Skin of body (tissue), 1 donor: ENCODE measurements at regions not wholly inside any gene's neighbourhood (a gene's known extent, or its start where the extent isn't known, plus 50 kb on each side); places are given as distances from the start of the nearest gene placed in this dataset.
"Not testable (repeated sequence)": the region's sequence is repeated elsewhere in the genome, so short reads cannot be mapped to it uniquely, and the experiment has no call there.

ENCODE experiments used
- DNase-seq: peaks from one replicate; lab custom pipeline; 2025; lab: John Stamatoyannopoulos, UW

DNA sequence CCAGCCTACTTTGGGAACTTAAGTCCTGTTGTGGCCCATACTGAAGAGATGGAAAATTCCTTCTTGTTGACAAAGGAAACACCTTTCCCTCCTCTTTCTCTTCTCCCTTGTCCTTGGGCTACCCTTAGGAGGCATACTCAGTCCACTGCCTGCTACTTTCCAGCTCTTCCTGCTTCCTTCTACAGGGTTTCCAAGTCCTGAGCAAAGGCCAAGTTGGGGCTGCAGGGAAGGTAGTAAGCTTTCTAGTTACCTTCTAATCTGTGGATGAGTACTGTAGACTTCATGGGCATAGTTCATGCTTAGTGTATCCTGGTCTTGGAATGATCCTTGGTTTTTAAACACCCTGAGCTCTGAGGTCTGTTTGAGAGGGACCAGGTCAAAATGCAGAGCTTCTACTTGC lies 299.2 kb upstream of the MAF start:
- DNase-seq: no peak

- DNase-seq: no peak
Observed at GRCh38 chr16:79899316-79899715, 298.8 kb upstream of the MAF start.

- no peak for DNase-seq
Observed at GRCh38 chr16:79898703-79899102, 298.2 kb upstream of the MAF start.

- no peak for DNase-seq
Observed at GRCh38 chr16:79897453-79898146, 297.1 kb upstream of the MAF start.

DNA sequence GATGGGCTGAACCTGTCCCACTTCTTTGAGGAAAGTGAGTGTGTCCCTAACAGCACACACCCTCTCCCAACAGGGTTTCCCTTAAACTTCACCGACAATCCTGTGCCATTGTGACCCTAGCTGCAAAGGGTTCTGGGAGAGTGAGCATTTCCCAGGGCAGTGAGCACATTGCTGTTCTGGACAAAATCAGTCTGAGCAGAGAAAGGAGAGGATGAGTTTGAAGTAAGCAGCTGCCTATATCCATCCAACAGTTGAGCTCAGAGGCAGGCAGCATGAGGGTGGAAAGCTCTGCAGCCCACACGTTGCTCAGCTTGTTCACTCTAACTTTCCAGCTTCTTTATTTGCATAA lies 296.5 kb upstream of the MAF start:
- DNase-seq: no peak

- DNase-seq: no peak
Observed at GRCh38 chr16:79895917-79896203, 295.3 kb upstream of the MAF start.

DNA sequence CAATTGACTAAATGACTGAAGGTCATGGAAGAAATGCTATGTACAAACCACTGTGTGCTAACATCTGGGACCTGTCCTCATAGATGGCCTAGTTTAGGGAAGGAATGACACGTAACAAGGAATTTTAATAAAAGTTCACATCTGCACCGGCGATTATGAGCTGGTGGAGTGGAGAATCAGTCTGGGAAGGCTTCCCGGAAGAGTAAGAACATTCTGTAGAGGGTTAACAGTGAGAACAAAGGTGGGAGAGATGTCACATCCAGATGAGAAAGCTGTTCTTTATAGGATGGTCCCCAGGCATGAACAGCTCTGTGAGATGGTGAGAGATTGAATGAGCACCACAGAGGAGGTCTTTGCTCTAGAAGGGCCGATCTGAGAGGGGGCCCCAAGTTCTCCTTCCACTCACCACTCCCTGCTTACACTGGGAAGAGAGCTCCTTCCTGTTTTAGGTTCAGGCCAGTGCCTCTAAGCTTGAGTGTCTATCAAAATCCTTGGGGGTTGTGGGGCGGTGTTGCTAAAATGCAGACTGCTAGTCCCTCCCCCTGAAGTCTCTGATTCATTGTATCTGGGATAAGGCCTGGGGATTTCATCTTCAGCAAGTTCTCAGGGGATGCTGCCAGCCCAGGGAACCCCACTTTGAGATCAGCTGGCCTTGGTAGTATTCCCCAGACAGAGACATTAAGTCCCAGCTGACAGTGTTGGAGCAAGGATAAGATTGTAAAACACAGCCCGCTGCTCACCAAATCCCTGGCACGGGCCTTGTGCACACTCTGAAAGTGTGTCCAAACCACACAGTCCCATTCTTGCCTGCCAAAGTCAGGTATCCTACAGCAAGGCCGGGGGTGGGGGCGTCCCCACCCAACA lies 294.7 kb upstream of the MAF start:
- no peak for DNase-seq

GRCh38 chr16:79893445-79893844 lies 292.9 kb upstream of the MAF start:
- no peak for DNase-seq

GRCh38 chr16:79892278-79892677 lies 291.7 kb upstream of the MAF start:
- no peak for DNase-seq

GRCh38 chr16:79891458-79891857 lies 290.9 kb upstream of the MAF start:
- no peak for DNase-seq

GRCh38 chr16:79887541-79888540 lies 287.3 kb upstream of the MAF start:
- no peak for DNase-seq

DNA sequence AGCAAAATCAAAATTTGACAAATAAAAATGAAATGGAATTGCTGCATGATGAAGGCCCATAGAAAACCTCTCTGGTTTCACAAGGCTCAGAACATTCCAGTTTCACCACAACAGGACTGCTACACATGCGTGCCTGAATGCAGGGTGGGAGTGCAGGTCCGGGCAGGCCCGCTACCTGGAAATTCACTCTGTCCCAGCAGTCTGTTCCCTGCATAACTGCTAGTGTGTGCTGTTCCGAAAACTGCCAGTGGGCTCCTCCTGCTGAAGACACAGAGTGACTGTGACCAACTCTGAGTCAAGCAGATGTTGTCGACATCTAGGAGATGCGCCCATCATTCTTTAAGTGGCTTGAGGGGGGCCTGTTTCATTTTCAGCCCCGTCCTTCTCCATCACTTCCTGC lies 284.8 kb upstream of the MAF start:
- no peak for DNase-seq

- no peak for DNase-seq
Observed at GRCh38 chr16:79883494-79883893, 283.0 kb upstream of the MAF start.

DNA sequence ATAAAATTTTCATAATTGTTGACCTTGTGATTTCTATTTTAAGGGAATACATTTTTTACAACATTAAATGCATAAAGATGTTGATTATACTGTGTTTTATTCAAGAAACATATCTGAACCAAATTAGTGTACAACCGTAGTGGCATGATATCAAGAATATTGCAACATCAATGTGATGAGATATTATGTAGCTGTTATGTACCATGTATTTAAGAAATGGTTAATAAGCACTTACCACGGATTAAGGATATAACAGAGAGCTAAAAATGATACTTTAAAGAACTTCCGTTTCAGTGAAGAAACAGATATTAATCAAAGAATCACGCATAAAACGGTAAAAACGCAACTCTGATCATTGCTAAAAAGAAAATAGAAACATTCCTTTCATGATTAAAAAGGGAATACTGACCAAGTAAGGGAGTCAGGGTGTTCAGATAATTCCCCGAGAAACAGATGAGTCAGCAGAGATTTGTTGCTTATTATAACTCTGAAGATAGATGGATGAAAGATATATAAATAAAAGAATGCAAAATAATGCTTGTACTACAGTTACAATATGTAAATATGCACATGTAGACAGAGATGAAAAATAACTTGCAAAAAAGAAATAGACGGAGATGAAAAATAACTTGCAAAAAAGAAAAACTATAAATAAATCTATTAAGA lies 281.9 kb upstream of the MAF start:
- DNase-seq: no peak

DNA sequence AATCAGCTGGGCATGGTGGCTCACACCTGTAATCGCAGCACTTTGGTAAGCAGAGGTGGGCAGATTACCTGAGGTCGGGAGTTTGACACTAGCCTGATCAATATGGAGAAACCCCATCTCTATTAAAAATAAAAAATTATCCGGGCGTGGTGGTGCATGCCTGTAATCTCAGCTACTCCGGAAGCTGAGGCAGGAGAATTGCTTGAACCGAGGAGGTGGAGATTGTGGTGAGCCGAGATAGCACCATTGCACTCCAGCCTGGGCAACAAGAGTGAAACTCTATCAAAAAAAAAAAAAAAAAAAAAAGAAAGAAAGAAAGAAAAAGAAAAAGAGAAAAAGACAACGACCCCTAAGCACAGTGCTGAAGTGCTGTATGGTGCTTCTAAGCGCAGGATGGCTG lies 280.6 kb upstream of the MAF start:
- not testable (repeated sequence) for DNase-seq

GRCh38 chr16:79876332-79876730 lies 275.8 kb upstream of the MAF start:
- DNase-seq: no peak

DNA sequence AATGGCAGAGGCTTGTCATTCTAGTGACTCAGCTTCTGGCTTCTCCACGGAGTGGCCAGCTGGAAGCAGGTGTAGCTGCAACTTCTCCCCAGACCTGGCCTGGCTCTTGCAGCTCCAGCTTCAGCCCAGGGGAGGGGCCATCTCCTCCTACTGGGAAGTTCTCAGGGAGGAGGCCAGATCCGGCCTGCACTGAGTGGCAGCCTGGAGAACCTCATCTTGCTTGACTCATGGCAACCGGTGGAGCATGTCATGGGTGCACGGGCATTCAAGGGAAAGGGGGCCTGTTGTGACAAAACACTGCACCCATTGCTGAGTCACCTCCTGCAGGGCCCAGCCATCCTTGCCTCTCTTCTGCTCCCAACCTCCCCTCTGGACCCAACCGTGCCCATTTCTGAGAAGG lies 273.9 kb upstream of the MAF start:
- no peak for DNase-seq

- DNase-seq: no peak
Observed at GRCh38 chr16:79873825-79874224, 273.3 kb upstream of the MAF start.

GRCh38 chr16:79871906-79872305 lies 271.4 kb upstream of the MAF start:
- DNase-seq: no peak

GRCh38 chr16:79870016-79870886 lies 269.7 kb upstream of the MAF start:
- DNase-seq: no peak
